Activated naive CD8-positive, alpha-beta T cell treated with anti-CD3 and anti-CD28 coated beads for 36 hours (primary cell): ENCODE measurements at regions not wholly inside any gene's neighbourhood (a gene's known extent, or its start where the extent isn't known, plus 50 kb on each side); places are given as distances from the start of the nearest gene placed in this dataset.
"Not testable (repeated sequence)": the region's sequence is repeated elsewhere in the genome, so short reads cannot be mapped to it uniquely, and the experiment has no call there.

ENCODE experiments used
- DNase-seq: peaks from one replicate; pipeline ENCODE4 v3.0.0; 2021
- H3K27ac Mint-ChIP-seq: one replicate; pipeline ENCODE4 v1.8.0; 2022; ENCODE audit warnings: mild to moderate bottlenecking, moderate library complexity, mixed read lengths
- H3K27me3 Mint-ChIP-seq: one replicate; pipeline ENCODE4 v1.8.0; 2022; ENCODE audit warnings: mild to moderate bottlenecking, mixed read lengths
- H3K36me3 Mint-ChIP-seq: one replicate; pipeline ENCODE4 v1.8.0; 2021; ENCODE audit warnings: mild to moderate bottlenecking, mixed read lengths
- H3K4me1 Mint-ChIP-seq: one replicate; pipeline ENCODE4 v1.8.0; 2021; ENCODE audit warnings: mixed read lengths
- H3K4me3 Mint-ChIP-seq: one replicate; pipeline ENCODE4 v1.8.0; 2022; ENCODE audit warnings: mild to moderate bottlenecking, moderate library complexity, mixed read lengths
- H3K9me3 Mint-ChIP-seq: one replicate; pipeline ENCODE4 v1.8.0; 2022; ENCODE audit warnings: mixed read lengths

DNA sequence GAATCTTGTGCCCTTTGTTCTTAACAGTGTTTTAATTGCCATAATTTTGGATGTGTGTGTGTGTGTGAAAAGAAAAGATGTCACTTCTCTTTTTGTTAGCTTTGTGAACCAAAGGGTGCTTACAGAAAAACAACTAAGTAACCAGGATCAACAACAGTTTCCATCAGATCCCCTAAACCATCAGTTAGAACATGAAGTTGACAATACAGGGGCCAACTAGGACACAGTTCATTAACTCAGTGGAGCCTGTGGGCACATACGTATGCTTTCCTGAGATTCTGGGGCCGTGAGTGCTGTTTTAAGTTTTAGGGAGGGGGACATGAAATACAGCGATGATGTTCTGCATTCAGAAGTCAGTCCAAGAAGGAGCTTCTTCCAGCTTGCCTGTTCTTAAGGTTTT, 133.6 kb downstream of the TLR5 start:
- Mint-ChIP-seq H3K27ac (no peak overlapping the region), H3K9me3 (no peaks in the 10 kb centered on the region), H3K27me3 (peaks cover 10% of the 10 kb centered on the region), H3K4me3 (no peak overlapping the region), H3K4me1 (no peaks in the 10 kb centered on the region), H3K36me3 (peaks cover 6% of the 10 kb centered on the region)
- no peak for DNase-seq

DNA sequence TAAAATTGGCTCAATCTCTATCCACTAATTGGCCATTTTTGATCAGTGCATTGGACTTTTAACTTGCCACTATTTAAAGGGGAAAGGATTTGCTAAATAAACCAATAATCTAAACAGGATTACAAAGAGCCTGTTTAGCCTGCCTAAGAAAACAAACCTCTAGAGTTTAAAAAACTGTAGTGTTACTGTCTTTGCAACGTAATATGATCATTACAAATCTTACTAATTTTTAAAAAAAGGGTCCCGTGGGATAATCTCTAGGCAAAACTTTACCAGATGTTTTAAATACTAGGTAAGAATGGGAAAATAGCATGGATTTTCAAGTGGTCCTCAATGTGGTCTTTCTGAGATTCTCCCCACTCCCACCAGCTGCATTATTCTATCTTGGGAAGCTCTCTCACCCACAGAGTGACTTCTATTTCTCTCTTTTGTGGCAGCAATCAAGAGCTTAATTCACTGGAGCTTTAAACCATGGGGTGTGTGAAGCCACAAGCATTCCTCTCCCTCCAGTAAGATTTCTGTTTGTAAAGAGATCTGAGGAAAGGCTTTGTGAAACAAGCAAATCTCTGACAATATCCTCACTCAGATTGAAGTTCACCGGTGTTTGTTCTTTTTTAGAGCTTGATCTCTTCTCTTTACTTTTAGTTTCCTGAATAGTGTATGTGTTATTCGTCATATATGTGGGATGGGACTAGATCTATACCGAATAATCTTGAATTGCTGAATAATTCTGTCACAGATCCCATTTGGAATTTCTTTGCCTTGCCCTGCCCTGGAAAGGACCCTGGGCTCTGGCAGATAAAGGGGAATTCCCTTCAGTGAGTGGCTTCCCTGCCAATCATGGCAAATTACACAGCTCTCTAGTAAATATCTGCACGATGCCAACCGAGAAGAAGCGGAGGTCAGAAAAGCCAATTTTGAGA, 132.2 kb downstream of the TLR5 start:
- DNase-seq, result no peak
- Mint-ChIP-seq H3K9me3 (no peaks in the 10 kb centered on the region), H3K4me3 (no peak overlapping the region), H3K27me3 (peaks cover 10% of the 10 kb centered on the region), H3K4me1 (no peaks in the 10 kb centered on the region), H3K36me3 (no peaks in the 10 kb centered on the region), H3K27ac (no peak overlapping the region)

DNA sequence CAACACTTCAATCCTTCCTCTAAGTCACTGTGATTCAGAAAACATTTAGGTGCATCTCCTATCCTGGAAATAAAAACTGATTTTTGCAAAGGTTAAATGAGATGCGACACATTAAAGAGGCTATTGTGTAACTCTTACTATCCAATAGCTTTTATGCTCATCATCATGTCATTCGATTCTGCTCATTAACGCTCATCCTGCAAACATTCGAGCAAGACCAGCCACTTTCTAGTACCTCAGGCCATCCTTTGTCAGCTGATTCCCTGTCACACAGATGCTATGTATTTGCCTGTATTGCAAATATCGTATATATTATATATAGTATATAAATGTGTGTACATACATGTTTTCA, 131.6 kb downstream of the TLR5 start:
- Mint-ChIP-seq H3K9me3 (no peaks in the 10 kb centered on the region), H3K36me3 (no peaks in the 10 kb centered on the region), H3K4me3 (no peak overlapping the region), H3K4me1 (no peaks in the 10 kb centered on the region), H3K27me3 (peaks cover 10% of the 10 kb centered on the region), H3K27ac (no peak overlapping the region)
- DNase-seq, result no peak

DNA sequence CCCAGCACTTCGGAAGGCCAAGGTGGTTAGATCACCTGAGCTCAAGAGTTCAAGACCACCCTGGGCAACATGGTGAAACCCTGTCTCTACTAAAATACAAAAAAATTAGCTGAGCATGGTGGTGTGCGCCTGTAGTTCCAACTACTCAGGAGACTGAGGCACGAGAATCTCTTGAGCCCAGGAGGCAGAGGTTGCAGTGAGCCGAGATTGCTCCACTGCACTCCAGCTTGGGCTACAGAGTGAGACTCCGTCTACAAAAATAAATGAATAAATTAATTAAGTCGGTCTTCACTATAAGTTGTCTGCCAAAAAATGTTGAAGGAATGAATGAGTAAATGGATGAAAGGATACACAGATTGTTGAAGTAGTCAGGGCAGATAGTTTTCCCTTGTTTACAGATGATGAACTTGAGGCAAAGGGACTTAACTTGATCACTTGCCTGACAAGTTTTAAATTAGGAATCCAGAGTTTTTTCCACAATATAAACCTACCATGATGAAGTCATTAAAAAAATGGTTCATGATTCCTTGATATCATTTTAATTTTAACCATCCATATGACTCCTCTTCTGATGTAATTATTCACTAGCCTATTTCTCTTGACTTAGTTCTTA, 130.8 kb downstream of the TLR5 start:
- DNase-seq, result no peak
- no peaks in the 10 kb centered on the region for H3K4me1 Mint-ChIP-seq
- H3K4me3 Mint-ChIP-seq, result no peak overlapping the region
- H3K27me3 Mint-ChIP-seq, result peaks cover 10% of the 10 kb centered on the region
- no peaks in the 10 kb centered on the region for H3K9me3 Mint-ChIP-seq
- no peak overlapping the region for H3K27ac Mint-ChIP-seq
- no peaks in the 10 kb centered on the region for H3K36me3 Mint-ChIP-seq

DNA sequence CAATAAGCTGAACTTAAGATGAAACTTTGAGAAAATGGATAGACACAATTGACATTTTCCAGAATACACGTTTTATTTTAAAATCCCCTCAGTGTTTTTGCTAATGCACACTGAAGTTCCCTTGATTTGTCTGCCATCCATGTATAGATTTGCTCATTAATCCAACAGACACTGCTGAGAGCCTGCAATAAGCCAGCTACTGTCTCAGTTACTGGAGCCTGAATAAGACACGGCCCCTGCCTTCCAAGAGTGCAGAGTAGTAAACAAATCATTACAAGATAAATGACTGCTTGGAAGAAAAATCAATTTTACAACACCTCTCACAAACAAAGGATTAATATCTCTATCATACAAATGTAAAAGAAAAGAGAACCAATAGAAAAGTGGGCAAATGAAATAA, 130.1 kb downstream of the TLR5 start:
- H3K4me3 Mint-ChIP-seq, result no peak overlapping the region
- H3K27ac Mint-ChIP-seq, result no peak overlapping the region
- H3K27me3 Mint-ChIP-seq, result peaks cover 10% of the 10 kb centered on the region
- no peaks in the 10 kb centered on the region for H3K9me3 Mint-ChIP-seq
- DNase-seq, result no peak
- no peaks in the 10 kb centered on the region for H3K4me1 Mint-ChIP-seq
- no peaks in the 10 kb centered on the region for H3K36me3 Mint-ChIP-seq

DNA sequence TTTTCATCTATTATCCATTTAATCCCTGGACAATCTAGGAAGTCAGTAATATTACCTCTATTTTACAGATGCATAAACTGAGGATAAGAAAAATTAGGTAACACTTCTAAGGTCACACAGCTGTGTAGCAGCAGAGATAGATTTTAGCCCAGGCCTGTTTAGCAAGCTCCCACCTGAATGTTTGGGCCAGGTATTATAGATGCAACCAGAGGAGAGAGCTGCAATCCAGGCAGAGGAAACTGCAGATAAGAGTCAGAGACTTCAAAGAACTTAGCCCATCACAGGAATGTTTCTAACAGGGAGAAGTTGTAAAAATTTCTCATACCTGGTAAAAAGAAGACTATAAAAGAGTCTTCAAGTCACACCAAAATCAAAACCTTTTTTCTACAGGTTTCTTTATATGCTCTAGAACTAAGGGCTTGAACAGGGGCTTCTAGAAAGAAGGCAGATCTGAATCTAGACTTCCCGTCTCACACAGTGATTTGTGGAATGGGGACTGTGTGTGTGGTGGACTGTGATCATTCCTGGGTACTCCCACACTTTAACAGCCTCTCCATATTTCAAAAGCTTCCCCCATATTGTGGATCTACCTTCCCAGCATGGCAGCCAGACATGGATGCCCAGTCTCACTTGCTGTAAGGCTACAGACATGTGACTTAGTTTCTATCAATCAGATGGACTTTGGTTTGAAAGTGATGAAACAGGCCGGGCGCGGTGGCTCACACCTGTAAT, 128.7 kb downstream of the TLR5 start:
- no peaks in the 10 kb centered on the region for H3K9me3 Mint-ChIP-seq
- H3K36me3 Mint-ChIP-seq, result no peaks in the 10 kb centered on the region
- no peaks in the 10 kb centered on the region for H3K4me1 Mint-ChIP-seq
- H3K4me3 Mint-ChIP-seq, result no peak overlapping the region
- no peak for DNase-seq
- peaks cover 10% of the 10 kb centered on the region for H3K27me3 Mint-ChIP-seq
- H3K27ac Mint-ChIP-seq, result no peak overlapping the region

DNA sequence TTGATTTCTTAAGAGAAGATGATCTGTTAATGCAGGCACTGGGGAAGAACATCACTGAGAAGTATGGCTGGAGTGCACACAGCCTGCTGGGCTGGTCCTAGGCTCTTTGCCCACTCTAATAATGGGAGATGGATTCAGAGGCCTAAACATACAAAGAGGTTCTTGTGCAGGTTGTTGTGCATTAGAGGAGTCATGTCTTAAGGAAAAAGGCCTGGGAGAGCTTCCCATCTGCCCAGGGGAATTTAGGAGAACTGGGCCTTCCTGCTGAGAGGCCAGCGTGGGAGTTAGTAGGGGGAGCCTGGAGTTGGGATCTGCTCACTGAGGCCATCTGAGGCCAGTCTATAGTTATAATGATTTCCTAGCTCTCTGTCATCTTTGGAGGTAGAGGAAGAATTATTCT, 126.7 kb downstream of the TLR5 start:
- Mint-ChIP-seq H3K4me1 (no peaks in the 10 kb centered on the region), H3K36me3 (no peaks in the 10 kb centered on the region), H3K9me3 (no peaks in the 10 kb centered on the region), H3K27ac (no peak overlapping the region), H3K4me3 (no peak overlapping the region), H3K27me3 (peaks cover under 1% of the 10 kb centered on the region)
- DNase-seq, result no peak

DNA sequence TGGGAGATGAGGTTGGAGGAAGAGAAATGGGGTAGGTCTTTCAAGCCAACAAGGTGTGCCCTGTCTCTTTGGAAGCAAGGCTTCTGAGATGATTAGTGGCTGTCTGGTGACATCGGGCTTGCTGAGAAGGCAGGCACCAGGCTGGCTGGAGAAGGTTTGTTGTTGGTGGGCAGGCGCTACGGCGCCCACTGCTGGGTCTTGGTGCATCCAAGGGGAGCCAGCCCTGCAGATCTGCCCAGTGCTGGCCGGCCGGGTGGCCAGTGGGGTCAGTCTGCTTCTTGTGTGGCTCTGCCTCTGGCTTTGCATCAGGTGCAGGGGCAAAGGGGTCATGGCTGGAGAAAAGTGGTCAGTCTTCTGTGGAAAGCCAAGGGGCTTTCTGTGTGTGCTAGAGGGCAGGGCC, 126.2 kb downstream of the TLR5 start:
- no peak overlapping the region for H3K27ac Mint-ChIP-seq
- no peaks in the 10 kb centered on the region for H3K4me1 Mint-ChIP-seq
- no peaks in the 10 kb centered on the region for H3K36me3 Mint-ChIP-seq
- no peak for DNase-seq
- H3K27me3 Mint-ChIP-seq, result no peaks in the 10 kb centered on the region
- H3K4me3 Mint-ChIP-seq, result no peak overlapping the region
- H3K9me3 Mint-ChIP-seq, result no peaks in the 10 kb centered on the region

DNA sequence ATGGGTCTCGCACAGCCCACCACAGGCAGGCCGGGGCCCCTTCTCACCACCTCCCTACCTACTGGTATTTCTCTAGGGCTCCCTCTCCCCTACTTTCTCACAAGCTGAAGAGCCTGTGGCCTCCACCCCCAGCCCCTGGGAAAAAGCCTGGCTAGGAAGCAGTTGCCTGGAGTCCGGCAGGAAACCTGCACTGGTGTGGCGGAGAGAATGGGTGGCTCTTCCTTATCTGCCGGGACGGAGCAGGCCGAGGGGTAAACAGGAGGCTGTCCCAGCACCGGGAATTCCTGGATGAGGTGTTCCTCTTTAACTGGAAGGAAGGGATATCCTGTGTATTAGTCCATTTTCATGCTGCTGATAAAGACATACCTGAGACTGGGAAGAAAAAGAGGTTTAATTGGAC, 125.8 kb downstream of the TLR5 start:
- H3K27ac Mint-ChIP-seq, result no peak overlapping the region
- no peaks in the 10 kb centered on the region for H3K4me1 Mint-ChIP-seq
- no peaks in the 10 kb centered on the region for H3K9me3 Mint-ChIP-seq
- H3K4me3 Mint-ChIP-seq, result no peak overlapping the region
- no peaks in the 10 kb centered on the region for H3K27me3 Mint-ChIP-seq
- no peaks in the 10 kb centered on the region for H3K36me3 Mint-ChIP-seq
- no peak for DNase-seq

DNA sequence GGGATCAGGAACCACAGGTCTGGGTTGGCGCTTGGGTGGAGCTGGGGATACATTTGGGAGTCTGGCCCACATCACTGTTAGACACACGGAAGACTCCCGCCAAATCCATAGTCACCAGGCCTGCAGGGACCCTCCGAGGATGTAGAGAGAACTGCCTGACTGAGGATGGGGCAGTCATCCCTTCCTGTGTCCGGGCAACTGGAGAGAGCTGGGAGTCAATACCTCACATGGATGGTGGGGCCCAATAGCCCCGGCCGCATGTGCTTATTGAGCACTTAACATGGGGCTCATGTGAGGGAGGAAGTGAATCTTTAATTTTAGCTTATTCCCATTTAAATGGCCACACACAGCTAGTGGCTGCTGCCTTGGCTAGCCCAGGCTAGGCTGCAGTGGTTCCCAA, 124.5 kb downstream of the TLR5 start:
- Mint-ChIP-seq H3K4me3 (no peak overlapping the region), H3K27me3 (no peaks in the 10 kb centered on the region), H3K36me3 (no peaks in the 10 kb centered on the region), H3K9me3 (no peaks in the 10 kb centered on the region), H3K4me1 (no peaks in the 10 kb centered on the region), H3K27ac (no peak overlapping the region)
- DNase-seq, result no peak

DNA sequence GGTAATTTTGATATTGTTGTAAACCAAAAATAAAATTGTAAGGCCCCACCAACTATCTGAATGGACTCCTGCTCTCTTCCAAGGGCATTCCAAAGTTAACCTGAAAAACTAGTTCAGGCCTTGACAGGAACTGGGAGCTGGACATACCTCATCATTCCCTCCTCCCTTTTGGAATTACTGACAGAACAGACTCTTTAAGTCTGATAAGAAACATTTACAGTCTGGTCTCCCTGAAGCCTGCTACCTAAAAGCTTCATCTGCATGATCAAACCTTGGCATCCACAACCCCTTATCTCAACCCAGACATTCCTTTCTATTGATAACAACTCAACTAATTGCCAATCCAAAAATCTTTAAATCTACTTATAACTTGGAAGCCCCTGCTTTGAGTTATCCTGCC, 123.8 kb downstream of the TLR5 start:
- Mint-ChIP-seq H3K36me3 (no peaks in the 10 kb centered on the region), H3K4me1 (no peaks in the 10 kb centered on the region), H3K9me3 (no peaks in the 10 kb centered on the region), H3K27me3 (no peaks in the 10 kb centered on the region), H3K27ac (no peak overlapping the region), H3K4me3 (no peak overlapping the region)
- DNase-seq, result no peak

DNA sequence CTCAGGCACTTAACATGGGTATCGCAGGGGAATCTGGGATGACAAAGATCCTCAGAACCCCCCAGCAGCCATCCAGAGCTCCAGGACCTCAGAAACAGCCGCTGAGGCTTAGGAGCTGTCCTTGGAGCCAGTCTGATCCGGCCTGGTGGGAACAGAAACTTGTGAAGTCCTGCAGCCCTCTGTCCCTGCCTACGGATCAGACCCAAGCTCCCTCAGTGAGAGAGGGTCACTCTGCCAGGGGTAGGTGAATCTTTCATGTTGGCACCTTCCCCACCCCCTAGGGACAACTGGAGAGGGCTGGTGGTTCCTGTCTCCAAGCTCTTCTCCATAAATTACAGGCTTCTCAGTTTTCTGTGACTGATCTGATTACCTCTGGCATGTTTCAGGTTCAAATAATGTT, 122.3 kb downstream of the TLR5 start:
- Mint-ChIP-seq H3K4me1 (no peaks in the 10 kb centered on the region), H3K9me3 (no peaks in the 10 kb centered on the region), H3K4me3 (no peak overlapping the region), H3K27ac (no peak overlapping the region), H3K36me3 (no peaks in the 10 kb centered on the region), H3K27me3 (no peaks in the 10 kb centered on the region)
- no peak for DNase-seq

DNA sequence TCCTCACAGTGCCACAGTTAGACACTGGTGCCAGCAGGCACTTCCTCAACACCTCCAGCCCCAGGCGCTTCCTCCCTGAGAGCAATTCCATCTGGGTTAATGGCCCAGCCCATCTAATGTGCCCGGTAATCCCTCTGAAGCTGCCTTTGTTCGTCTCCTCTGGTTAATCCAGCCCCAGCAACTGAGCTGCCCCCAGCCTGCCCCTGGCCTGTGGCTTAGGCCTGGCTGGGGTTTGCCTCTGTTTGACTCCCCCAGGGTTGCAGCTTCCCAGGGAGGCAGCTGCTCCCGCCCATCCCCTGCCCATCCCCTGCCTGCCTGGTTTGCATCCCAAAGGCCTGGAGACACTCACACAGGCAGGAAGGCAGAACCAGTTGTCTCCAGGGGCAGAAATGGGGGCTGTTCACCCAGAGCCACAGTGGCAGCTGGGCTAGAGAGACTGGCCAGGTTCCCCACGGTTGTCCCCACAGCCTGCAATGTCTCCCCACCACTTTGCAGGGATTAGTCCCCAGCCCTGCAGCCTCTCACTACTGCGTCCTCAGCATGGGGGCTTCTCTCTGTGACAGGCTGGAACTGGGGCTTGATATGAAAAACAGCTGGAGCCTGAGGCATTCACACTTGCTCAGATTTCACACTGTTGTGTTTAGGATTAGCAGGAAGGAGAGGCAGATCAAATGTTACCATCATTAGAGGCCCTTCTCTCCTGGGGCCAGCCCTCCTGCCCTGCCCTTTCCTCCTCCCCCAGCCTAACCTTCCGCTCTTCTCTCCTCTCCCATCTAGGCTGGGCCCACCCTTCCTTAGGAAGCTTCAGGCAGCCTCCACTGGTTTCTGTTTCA, 120.2 kb downstream of the TLR5 start:
- Mint-ChIP-seq H3K27me3 (no peaks in the 10 kb centered on the region), H3K9me3 (no peaks in the 10 kb centered on the region), H3K36me3 (no peaks in the 10 kb centered on the region), H3K4me1 (no peaks in the 10 kb centered on the region), H3K27ac (no peak overlapping the region), H3K4me3 (no peak overlapping the region)
- DNase-seq, result no peak

DNA sequence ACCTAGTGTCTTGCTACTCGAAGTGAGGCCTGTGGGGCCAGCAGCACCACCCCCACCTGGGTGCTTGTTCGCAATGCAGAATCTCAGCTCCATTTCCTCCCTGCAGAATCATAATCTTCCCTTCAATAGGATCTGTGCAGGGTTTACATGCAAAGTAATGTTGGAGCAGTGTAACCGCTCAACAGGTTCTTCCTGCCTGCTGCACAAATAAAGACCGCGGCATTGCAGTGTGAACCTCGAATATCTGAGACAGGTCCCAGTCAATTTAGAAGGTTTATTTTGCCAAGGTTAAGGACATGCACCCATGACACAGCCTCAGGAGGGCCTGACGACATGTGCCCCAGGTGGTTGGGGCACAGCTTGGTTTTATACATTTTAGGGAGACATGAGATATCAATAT, 119.2 kb downstream of the TLR5 start:
- no peak overlapping the region for H3K4me3 Mint-ChIP-seq
- DNase-seq, result no peak
- no peaks in the 10 kb centered on the region for H3K9me3 Mint-ChIP-seq
- no peak overlapping the region for H3K27ac Mint-ChIP-seq
- H3K4me1 Mint-ChIP-seq, result no peaks in the 10 kb centered on the region
- no peaks in the 10 kb centered on the region for H3K27me3 Mint-ChIP-seq
- H3K36me3 Mint-ChIP-seq, result no peaks in the 10 kb centered on the region

DNA sequence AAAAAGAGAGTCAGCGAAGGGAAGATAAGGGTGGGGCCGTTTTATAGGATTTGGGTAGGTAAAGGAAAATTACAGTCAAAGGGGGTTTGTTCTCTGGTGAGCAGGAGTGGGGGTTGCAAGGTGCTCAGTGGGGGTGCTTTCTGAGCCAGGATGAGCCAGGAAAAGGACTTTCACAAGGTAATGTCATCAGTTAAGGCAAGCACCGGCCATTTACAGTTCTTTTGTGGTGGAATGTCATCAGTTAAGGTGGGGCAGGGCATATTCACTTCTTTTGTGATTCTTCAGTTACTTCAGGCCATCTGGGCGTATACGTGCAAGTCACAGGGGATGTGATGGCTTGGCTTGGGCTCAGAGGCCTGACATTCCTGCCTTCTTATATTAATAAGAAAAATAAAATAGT, 118.6 kb downstream of the TLR5 start:
- not testable (repeated sequence) for H3K9me3 Mint-ChIP-seq, H3K4me3 Mint-ChIP-seq

More for the DNA sequence above, 118.6 kb downstream of the TLR5 start:
- not testable (repeated sequence) for DNase-seq, H3K27me3 Mint-ChIP-seq, H3K27ac Mint-ChIP-seq, H3K36me3 Mint-ChIP-seq, H3K4me1 Mint-ChIP-seq
